A549 (cell line): ENCODE measurements at regions not wholly inside any gene's neighbourhood (a gene's known extent, or its start where the extent isn't known, plus 50 kb on each side); places are given as distances from the start of the nearest gene placed in this dataset.

Experiments
- ATAC-seq, 2 experiments: fragments of 200-7000 bp in 1 of 2; fragments of >200 bp in 1 of 2; cut with Nextera tagmentation in 1 of 2; cut with Tn5 transposase in 1 of 2; 3 replicates each; pipeline versions ENCODE4 v1.8.0 to v1.9.1; 2018 to 2020; ENCODE audit warnings: mild to moderate bottlenecking in 1 of 2, moderate library complexity in 1 of 2
- CTCF ChIA-PET: fragments of 300-600 bp; sonication (Branson Sonifier 250); formaldehyde crosslinking; extraction: SDS; loops from one replicate; lab custom pipeline; 2021; ENCODE audit warnings: antibody characterized with exemption, inconsistent platforms; lab: Yijun Ruan, JAX
- POLR2A ChIA-PET: fragments of 350-600 bp; formaldehyde crosslinking; extraction: SDS; loops from one replicate; lab custom pipeline; 2021; ENCODE audit warnings: antibody characterized with exemption, inconsistent platforms; lab: Yijun Ruan, JAX
- DNase-seq, 2 experiments: peaks; one replicate each; pipeline versions ENCODE4 v3.0.0 to v3.0.0-alpha.2; 2011 to 2016; ENCODE audit warnings: low read depth in 1 of 2, low spot score in 1 of 2
- FAIRE-seq: peaks from 2 replicates; lab custom pipeline; 2011; peaks lifted over from hg19 to GRCh38; lab: Jason Lieb, UNC
- H3K27ac ChIP-seq, 2 experiments: fragments of >200 bp; sonication (Bioruptor Twin); formaldehyde crosslinking; 3 replicates each; pipeline ENCODE4 v1.5.1; 2016 to 2017
- H3K4me1 ChIP-seq: fragments of >200 bp; sonication (Bioruptor Twin); formaldehyde crosslinking; 3 replicates; pipeline ENCODE4 v1.6.1; 2016
- H3K4me2 ChIP-seq: fragments of >200 bp; sonication (Bioruptor Twin); formaldehyde crosslinking; 3 replicates; pipeline ENCODE4 v1.6.1; 2016
- H3K4me3 ChIP-seq: fragments of >200 bp; sonication (Bioruptor Twin); formaldehyde crosslinking; 3 replicates; pipeline ENCODE4 v1.5.1; 2016
- H3K9me3 ChIP-seq: fragments of >200 bp; sonication (Bioruptor Twin); formaldehyde crosslinking; 3 replicates; pipeline ENCODE4 v1.6.1; 2016
- EHF ChIP-seq: fragments of 250-450 bp; sonication (Bioruptor Pico); IDR thresholded peaks from 2 replicates; pipeline ENCODE4 v1.5.0; 2020; ENCODE audit warnings: mild to moderate bottlenecking
- EHMT2 ChIP-seq: fragments of 200-600 bp; sonication (generic); IDR thresholded peaks from 2 replicates; pipeline ENCODE4 v1.6.1; 2016; ENCODE audit warnings: antibody characterized with exemption, low read depth, mild to moderate bottlenecking, moderate library complexity
- FOSL2 ChIP-seq, 2 experiments: fragments of 450-650 bp in 1 of 2; fragments of >200 bp in 1 of 2; sonication (Bioruptor Twin) in 1 of 2; formaldehyde crosslinking; IDR thresholded peaks; 2 replicates each; pipeline versions ENCODE4 v1.5.0 to v1.6.1; 2016 to 2020; ENCODE audit warnings: mild to moderate bottlenecking in 1 of 2, moderate library complexity in 1 of 2
- FOXS1 ChIP-seq: fragments of 250-450 bp; sonication (Bioruptor Pico); IDR thresholded peaks from 2 replicates; pipeline ENCODE4 v1.5.0; 2020; ENCODE audit warnings: mild to moderate bottlenecking, moderate library complexity
- HOXA7 ChIP-seq: fragments of 250-450 bp; sonication (Bioruptor Pico); IDR thresholded peaks from 2 replicates; pipeline ENCODE4 v1.5.0; 2020; ENCODE audit warnings: mild to moderate bottlenecking, moderate library complexity
- JUN ChIP-seq, 2 experiments: fragments of >200 bp; sonication (Bioruptor Twin); formaldehyde crosslinking; IDR thresholded peaks; 2 replicates in 1 of 2; 3 replicates in 1 of 2; pipeline ENCODE4 v1.6.1; 2016 to 2017
- MYC ChIP-seq: IDR thresholded peaks from 2 replicates; pipeline ENCODE4 v1.6.1; 2012; ENCODE audit warnings: mild to moderate bottlenecking, inconsistent platforms, low read length, improper control_type of control experiment, borderline replicate concordance
- NPAS2 ChIP-seq: fragments of 250-450 bp; sonication (Bioruptor Pico); IDR thresholded peaks from 2 replicates; pipeline ENCODE4 v1.8.0; 2022; ENCODE audit warnings: mild to moderate bottlenecking, moderate library complexity, borderline replicate concordance
- POLR2A ChIP-seq: IDR thresholded peaks from 2 replicates; pipeline ENCODE4 v1.6.1; 2012; ENCODE audit warnings: mild to moderate bottlenecking, low read length
- RCOR1 ChIP-seq: fragments of 150-350 bp; IDR thresholded peaks from 2 replicates; pipeline ENCODE4 v1.6.1; 2014; ENCODE audit warnings: antibody characterized with exemption, low read length, low read depth
- RFX5 ChIP-seq: fragments of 450-650 bp; IDR thresholded peaks from 2 replicates; pipeline ENCODE4 v1.7.1; 2014; ENCODE audit warnings: antibody characterized with exemption, mild to moderate bottlenecking, moderate library complexity
- RNF2 ChIP-seq: fragments of 200-600 bp; sonication (generic); IDR thresholded peaks from 2 replicates; pipeline ENCODE4 v1.6.1; 2016; ENCODE audit warnings: low read depth, mild to moderate bottlenecking, antibody characterized with exemption, moderate library complexity, borderline replicate concordance
- SREBF2 ChIP-seq: fragments of 450-650 bp; IDR thresholded peaks from 2 replicates; pipeline ENCODE4 v1.6.1; 2014; ENCODE audit warnings: mild to moderate bottlenecking, moderate library complexity
- TP53 ChIP-seq: fragments of 250-450 bp; sonication (Bioruptor Pico); IDR thresholded peaks from 2 replicates; pipeline ENCODE4 v1.5.0; 2021; ENCODE audit warnings: mild to moderate bottlenecking, moderate library complexity
- ZC3H11A ChIP-seq: fragments of 450-650 bp; IDR thresholded peaks from 2 replicates; pipeline ENCODE4 v1.6.1; 2014; ENCODE audit warnings: antibody characterized with exemption, mild to moderate bottlenecking
- WGBS: methylation state at CpG from one replicate; pipeline ENCODE4 v1.1.6; 2017; ENCODE audit errors: missing lambda C conversion rate; 5-methylcytosine and 5-hydroxymethylcytosine counted together
- TF ChIP-seq, protein P1 (sequence below): fragments of 200-600 bp; sonication (generic); IDR thresholded peaks from 2 replicates; pipeline ENCODE4 v1.6.1; 2016; ENCODE audit warnings: antibody characterized with exemption, mild to moderate bottlenecking, moderate library complexity
- TF ChIP-seq, protein P2 (sequence below): fragments of 450-650 bp; IDR thresholded peaks from 2 replicates; pipeline ENCODE4 v1.6.1; 2014; ENCODE audit warnings: antibody characterized with exemption
- TF ChIP-seq, protein P3 (sequence below): fragments of 150-350 bp; IDR thresholded peaks from 2 replicates; pipeline ENCODE4 v1.6.1; 2014; ENCODE audit warnings: low read depth, mild to moderate bottlenecking, low read length
- TF ChIP-seq, protein P4 (sequence below): IDR thresholded peaks from 2 replicates; pipeline ENCODE4 v1.6.1; 2012
- TF ChIP-seq, protein P5 (sequence below): IDR thresholded peaks from 2 replicates; pipeline ENCODE4 v1.6.1; 2012
- TF ChIP-seq, protein P6 (sequence below): fragments of 250-450 bp; sonication (Bioruptor Pico); IDR thresholded peaks from 2 replicates; pipeline ENCODE4 v1.5.0; 2020; ENCODE audit warnings: low read depth, mild to moderate bottlenecking, moderate library complexity

DNA sequence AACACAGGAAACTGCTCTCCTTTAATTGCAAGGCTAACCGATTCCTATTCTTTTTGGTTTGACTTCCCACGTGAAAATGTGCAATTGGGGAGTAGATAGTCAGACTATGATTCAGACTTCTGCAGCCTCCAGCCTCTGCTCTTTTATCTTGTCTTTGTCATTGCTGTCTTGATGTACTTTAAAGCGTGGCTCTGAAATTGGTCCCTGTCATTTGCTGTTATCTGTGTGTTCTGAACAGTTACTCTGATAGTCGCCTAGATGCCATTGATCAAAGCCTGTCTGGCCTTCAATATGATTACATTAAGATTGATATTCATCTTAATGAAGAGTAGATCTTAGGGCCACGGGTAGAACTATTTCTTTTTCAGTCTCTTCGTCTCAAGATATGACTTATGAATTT, 799.2 kb downstream of the REEP3 start:
- ATAC-seq, result no peak
- no peak for FAIRE-seq
- H3K27ac ChIP-seq, result no peak overlapping the region
- no peaks in the 10 kb centered on the region for H3K4me1 ChIP-seq
- no peak overlapping the region for H3K4me2 ChIP-seq
- no peak overlapping the region for H3K4me3 ChIP-seq
- no peaks in the 10 kb centered on the region for H3K9me3 ChIP-seq
- no peak for DNase-seq
- ChIA-PET CTCF (no interaction called here), POLR2A (no interaction called here)
- WGBS, result 4% methylated on average over 6 of the region's 6 CpGs
- TF ChIP-seq RCOR1 (no peak), TP53 (CRISPR knock-in tag) (no peak), HOXA7 (CRISPR knock-in tag) (no peak), NPAS2 (no peak), SREBF2 (no peak), FOXS1 (CRISPR knock-in tag) (no peak), EHMT2 (no peak), EHF (CRISPR knock-in tag) (no peak), RNF2 (no peak)
- TF ChIP-seq, protein P1, sequence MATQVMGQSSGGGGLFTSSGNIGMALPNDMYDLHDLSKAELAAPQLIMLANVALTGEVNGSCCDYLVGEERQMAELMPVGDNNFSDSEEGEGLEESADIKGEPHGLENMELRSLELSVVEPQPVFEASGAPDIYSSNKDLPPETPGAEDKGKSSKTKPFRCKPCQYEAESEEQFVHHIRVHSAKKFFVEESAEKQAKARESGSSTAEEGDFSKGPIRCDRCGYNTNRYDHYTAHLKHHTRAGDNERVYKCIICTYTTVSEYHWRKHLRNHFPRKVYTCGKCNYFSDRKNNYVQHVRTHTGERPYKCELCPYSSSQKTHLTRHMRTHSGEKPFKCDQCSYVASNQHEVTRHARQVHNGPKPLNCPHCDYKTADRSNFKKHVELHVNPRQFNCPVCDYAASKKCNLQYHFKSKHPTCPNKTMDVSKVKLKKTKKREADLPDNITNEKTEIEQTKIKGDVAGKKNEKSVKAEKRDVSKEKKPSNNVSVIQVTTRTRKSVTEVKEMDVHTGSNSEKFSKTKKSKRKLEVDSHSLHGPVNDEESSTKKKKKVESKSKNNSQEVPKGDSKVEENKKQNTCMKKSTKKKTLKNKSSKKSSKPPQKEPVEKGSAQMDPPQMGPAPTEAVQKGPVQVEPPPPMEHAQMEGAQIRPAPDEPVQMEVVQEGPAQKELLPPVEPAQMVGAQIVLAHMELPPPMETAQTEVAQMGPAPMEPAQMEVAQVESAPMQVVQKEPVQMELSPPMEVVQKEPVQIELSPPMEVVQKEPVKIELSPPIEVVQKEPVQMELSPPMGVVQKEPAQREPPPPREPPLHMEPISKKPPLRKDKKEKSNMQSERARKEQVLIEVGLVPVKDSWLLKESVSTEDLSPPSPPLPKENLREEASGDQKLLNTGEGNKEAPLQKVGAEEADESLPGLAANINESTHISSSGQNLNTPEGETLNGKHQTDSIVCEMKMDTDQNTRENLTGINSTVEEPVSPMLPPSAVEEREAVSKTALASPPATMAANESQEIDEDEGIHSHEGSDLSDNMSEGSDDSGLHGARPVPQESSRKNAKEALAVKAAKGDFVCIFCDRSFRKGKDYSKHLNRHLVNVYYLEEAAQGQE, result no peak
- TF ChIP-seq, protein P2, sequence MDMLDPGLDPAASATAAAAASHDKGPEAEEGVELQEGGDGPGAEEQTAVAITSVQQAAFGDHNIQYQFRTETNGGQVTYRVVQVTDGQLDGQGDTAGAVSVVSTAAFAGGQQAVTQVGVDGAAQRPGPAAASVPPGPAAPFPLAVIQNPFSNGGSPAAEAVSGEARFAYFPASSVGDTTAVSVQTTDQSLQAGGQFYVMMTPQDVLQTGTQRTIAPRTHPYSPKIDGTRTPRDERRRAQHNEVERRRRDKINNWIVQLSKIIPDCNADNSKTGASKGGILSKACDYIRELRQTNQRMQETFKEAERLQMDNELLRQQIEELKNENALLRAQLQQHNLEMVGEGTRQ, result no peak
- TF ChIP-seq, protein P3, sequence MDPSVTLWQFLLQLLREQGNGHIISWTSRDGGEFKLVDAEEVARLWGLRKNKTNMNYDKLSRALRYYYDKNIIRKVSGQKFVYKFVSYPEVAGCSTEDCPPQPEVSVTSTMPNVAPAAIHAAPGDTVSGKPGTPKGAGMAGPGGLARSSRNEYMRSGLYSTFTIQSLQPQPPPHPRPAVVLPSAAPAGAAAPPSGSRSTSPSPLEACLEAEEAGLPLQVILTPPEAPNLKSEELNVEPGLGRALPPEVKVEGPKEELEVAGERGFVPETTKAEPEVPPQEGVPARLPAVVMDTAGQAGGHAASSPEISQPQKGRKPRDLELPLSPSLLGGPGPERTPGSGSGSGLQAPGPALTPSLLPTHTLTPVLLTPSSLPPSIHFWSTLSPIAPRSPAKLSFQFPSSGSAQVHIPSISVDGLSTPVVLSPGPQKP, result no peak
- TF ChIP-seq, protein P4, sequence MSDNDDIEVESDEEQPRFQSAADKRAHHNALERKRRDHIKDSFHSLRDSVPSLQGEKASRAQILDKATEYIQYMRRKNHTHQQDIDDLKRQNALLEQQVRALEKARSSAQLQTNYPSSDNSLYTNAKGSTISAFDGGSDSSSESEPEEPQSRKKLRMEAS, result no peak

DNA sequence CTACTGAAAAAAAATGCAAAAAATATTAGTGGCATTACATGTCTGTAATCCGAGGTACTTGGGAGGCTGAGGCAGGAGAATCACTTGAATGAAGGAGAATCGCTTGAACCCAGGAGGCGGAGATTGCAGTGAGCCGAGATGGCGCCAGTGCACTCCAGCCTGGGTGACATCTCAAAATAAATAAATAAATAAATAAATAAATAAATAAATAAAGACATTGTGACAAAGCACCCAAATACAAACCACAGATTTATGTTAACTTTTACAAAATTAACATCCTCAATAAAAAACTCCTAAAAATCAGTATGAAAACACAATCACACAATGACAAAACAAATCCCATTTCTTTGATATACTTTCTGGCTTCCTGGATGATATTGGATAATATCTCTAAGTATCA, 808.3 kb downstream of the REEP3 start:
- no peak for FAIRE-seq
- TF ChIP-seq ZC3H11A, result peak; percentile 54; the same call in 1 of the 2 replicates
- TF ChIP-seq, protein P5, sequence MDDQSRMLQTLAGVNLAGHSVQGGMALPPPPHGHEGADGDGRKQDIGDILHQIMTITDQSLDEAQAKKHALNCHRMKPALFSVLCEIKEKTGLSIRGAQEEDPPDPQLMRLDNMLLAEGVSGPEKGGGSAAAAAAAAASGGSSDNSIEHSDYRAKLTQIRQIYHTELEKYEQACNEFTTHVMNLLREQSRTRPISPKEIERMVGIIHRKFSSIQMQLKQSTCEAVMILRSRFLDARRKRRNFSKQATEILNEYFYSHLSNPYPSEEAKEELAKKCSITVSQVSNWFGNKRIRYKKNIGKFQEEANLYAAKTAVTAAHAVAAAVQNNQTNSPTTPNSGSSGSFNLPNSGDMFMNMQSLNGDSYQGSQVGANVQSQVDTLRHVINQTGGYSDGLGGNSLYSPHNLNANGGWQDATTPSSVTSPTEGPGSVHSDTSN, result no peak
- TF ChIP-seq, all 56 proteins: peak for 1
- Histone ChIP-seq H3K27ac (no peak overlapping the region), H3K9me3 (no peaks in the 10 kb centered on the region), H3K4me1 (no peaks in the 10 kb centered on the region), H3K4me2 (no peak overlapping the region), H3K4me3 (no peak overlapping the region)
- DNase-seq (no peak), ATAC-seq (no peak)
- 32% methylated on average over 5 of the region's 5 CpGs for WGBS
- ChIA-PET POLR2A (no interaction called here), CTCF (no interaction called here)

DNA sequence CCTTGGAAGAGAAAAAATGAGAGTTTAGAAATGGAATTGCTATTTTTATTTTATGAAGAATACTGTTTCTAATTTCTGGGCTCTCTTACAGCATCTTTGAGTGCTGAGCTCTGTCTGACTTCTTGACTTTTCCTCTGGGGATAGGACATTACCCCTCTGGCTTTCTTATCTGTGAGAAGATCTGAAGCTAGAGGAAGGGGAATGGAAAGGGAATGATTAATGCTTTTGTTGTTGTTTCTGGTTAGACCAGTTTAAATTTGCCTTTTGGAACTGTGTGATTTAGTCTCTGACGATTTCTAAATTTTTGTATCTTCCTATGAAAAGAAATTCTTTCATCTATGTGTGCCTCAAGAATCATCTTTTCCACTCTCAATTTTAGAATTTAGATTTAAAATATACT, 811.4 kb downstream of the REEP3 start:
- WGBS, result 4% methylated on average over 1 of the region's 1 CpG
- ATAC-seq (no peak), FAIRE-seq (no peak), DNase-seq (no peak)
- TF ChIP-seq RNF2, result no peak
- TF ChIP-seq POLR2A, result no peak
- TF ChIP-seq MYC, result no peak
- no peak for TF ChIP-seq FOSL2 (IDR thresholded peaks at IDR 0.05)
- TF ChIP-seq FOSL2 (CRISPR knock-in tag; IDR thresholded peaks at IDR 0.05), result no peak
- no peak for TF ChIP-seq JUN (IDR thresholded peaks at IDR 0.05)
- TF ChIP-seq, protein P5, result no peak
- TF ChIP-seq RFX5, result no peak
- TF ChIP-seq, protein P6, sequence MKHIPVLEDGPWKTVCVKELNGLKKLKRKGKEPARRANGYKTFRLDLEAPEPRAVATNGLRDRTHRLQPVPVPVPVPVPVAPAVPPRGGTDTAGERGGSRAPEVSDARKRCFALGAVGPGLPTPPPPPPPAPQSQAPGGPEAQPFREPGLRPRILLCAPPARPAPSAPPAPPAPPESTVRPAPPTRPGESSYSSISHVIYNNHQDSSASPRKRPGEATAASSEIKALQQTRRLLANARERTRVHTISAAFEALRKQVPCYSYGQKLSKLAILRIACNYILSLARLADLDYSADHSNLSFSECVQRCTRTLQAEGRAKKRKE (CRISPR knock-in tag), result no peak
- TF ChIP-seq FOXS1 (CRISPR knock-in tag), result no peak
- H3K4me3 ChIP-seq, result no peak overlapping the region
- POLR2A ChIA-PET, result no interaction called here
- CTCF ChIA-PET, result no interaction called here
- no peak overlapping the region for H3K27ac ChIP-seq
- H3K4me2 ChIP-seq, result no peak overlapping the region
- H3K4me1 ChIP-seq, result no peaks in the 10 kb centered on the region
- no peaks in the 10 kb centered on the region for H3K9me3 ChIP-seq
